ENCODE measurements at regions not wholly inside any gene's neighbourhood (a gene's known extent, or its start where the extent isn't known, plus 50 kb on each side); places are given as distances from the start of the nearest gene placed in this dataset.
"Not testable (repeated sequence)": the region's sequence is repeated elsewhere in the genome, so short reads cannot be mapped to it uniquely, and the experiment has no call there.

GRCh38 chr6:164356814-164357213 lies 942.3 kb downstream of the QKI start:
- DNase-seq (ENCODE audit: low read depth, low spot score): no peak
- H3K27ac ChIP-seq: no peak overlapping the region

GRCh38 chr6:164347455-164347854 lies 932.9 kb downstream of the QKI start:
- no peak for DNase-seq (ENCODE audit: low read depth, low spot score)
- H3K27ac ChIP-seq: no peak overlapping the region

- DNase-seq (ENCODE audit: low read depth, low spot score): no peak
- H3K27ac ChIP-seq: no peak overlapping the region
Measured at GRCh38 chr6:164346631-164347030, 932.1 kb downstream of the QKI start.

GRCh38 chr6:164345806-164346496 lies 931.4 kb downstream of the QKI start:
- DNase-seq (ENCODE audit: low read depth, low spot score): no peak

GRCh38 chr6:164345327-164345726 lies 930.8 kb downstream of the QKI start:
- DNase-seq (ENCODE audit: low read depth, low spot score): no peak
- no peak overlapping the region for H3K27ac ChIP-seq

More at GRCh38 chr6:164345806-164346496, 931.4 kb downstream of the QKI start:
- no peak overlapping the region for H3K27ac ChIP-seq

GRCh38 chr6:164344801-164345291 lies 930.3 kb downstream of the QKI start:
- no peak for DNase-seq (ENCODE audit: low read depth, low spot score)
- no peak overlapping the region for H3K27ac ChIP-seq

- not testable (repeated sequence) for DNase-seq (ENCODE audit: low read depth, low spot score); H3K27ac ChIP-seq
Measured at GRCh38 chr6:164339442-164339841, 924.9 kb downstream of the QKI start.

- DNase-seq (ENCODE audit: low read depth, low spot score): no peak
- no peak overlapping the region for H3K27ac ChIP-seq
Measured at GRCh38 chr6:164337925-164338397, 923.4 kb downstream of the QKI start.

- DNase-seq (ENCODE audit: low read depth, low spot score): no peak
- H3K27ac ChIP-seq: no peak overlapping the region
Measured at GRCh38 chr6:164337024-164337924, 922.8 kb downstream of the QKI start.

- no peak for DNase-seq (ENCODE audit: low read depth, low spot score)
- no peak overlapping the region for H3K27ac ChIP-seq
Measured at GRCh38 chr6:164336455-164336854, 921.9 kb downstream of the QKI start.

GRCh38 chr6:164331026-164331425 lies 916.5 kb downstream of the QKI start:
- no peak overlapping the region for H3K27ac ChIP-seq
- no peak for DNase-seq (ENCODE audit: low read depth, low spot score)

GRCh38 chr6:164325168-164325567 lies 910.6 kb downstream of the QKI start:
- H3K27ac ChIP-seq: no peak overlapping the region
- DNase-seq (ENCODE audit: low read depth, low spot score): no peak

- H3K27ac ChIP-seq: peak overlapping the region; percentile 46
- peak; percentile 37 for DNase-seq (ENCODE audit: low read depth, low spot score)
Measured at GRCh38 chr6:164322533-164322932, 908.0 kb downstream of the QKI start.

- no peak overlapping the region for H3K27ac ChIP-seq
- DNase-seq (ENCODE audit: low read depth, low spot score): no peak
Measured at GRCh38 chr6:164321297-164321696, 906.8 kb downstream of the QKI start.

- DNase-seq (ENCODE audit: low read depth, low spot score): no peak
- H3K27ac ChIP-seq: no peak overlapping the region
Measured at GRCh38 chr6:164315376-164315775, 900.9 kb downstream of the QKI start.

- no peak for DNase-seq (ENCODE audit: low read depth, low spot score)
- H3K27ac ChIP-seq: no peak overlapping the region
Measured at GRCh38 chr6:164308339-164308738, 893.8 kb downstream of the QKI start.

GRCh38 chr6:164303102-164303964 lies 888.8 kb downstream of the QKI start:
- no peak for DNase-seq (ENCODE audit: low read depth, low spot score)
- H3K27ac ChIP-seq: no peak overlapping the region

- no peak for DNase-seq (ENCODE audit: low read depth, low spot score)
- no peak overlapping the region for H3K27ac ChIP-seq
Measured at GRCh38 chr6:164296411-164296810, 881.9 kb downstream of the QKI start.

- H3K27ac ChIP-seq: no peak overlapping the region
- DNase-seq (ENCODE audit: low read depth, low spot score): no peak
Measured at GRCh38 chr6:164294047-164294784, 879.7 kb downstream of the QKI start.

GRCh38 chr6:164291224-164291623 lies 876.7 kb downstream of the QKI start:
- H3K27ac ChIP-seq: no peak overlapping the region
- no peak for DNase-seq (ENCODE audit: low read depth, low spot score)

Data from epithelial cell of prostate (primary cell).